IPS DF 4.7 (cell line): ENCODE measurements at regions not wholly inside any gene's neighbourhood (a gene's known extent, or its start where the extent isn't known, plus 50 kb on each side); places are given as distances from the start of the nearest gene placed in this dataset.
"Not testable (repeated sequence)": the region's sequence is repeated elsewhere in the genome, so short reads cannot be mapped to it uniquely, and the experiment has no call there.

Source experiments
- DNase-seq: peaks from one replicate; pipeline ENCODE4 v3.0.0-alpha.2; 2013; ENCODE audit warnings: low spot score; ENCODE audit errors: extremely low read depth

- no peak for DNase-seq
Observed at GRCh38 chr1:29550119-29550841, 314.0 kb downstream of the PTPRU start.

- DNase-seq, result not testable (repeated sequence)
Observed at GRCh38 chr1:29549728-29550118, 313.4 kb downstream of the PTPRU start.

GRCh38 chr1:29549001-29549400 lies 312.7 kb downstream of the PTPRU start:
- no peak for DNase-seq

- no peak for DNase-seq
Observed at GRCh38 chr1:29548091-29548490, 311.8 kb downstream of the PTPRU start.

- no peak for DNase-seq
Observed at GRCh38 chr1:29547300-29547699, 311.0 kb downstream of the PTPRU start.

GRCh38 chr1:29546496-29546895 lies 310.2 kb downstream of the PTPRU start:
- DNase-seq, result no peak

GRCh38 chr1:29544406-29544805 lies 308.1 kb downstream of the PTPRU start:
- no peak for DNase-seq

GRCh38 chr1:29543586-29543985 lies 307.3 kb downstream of the PTPRU start:
- DNase-seq, result no peak

GRCh38 chr1:29542548-29542947 lies 306.2 kb downstream of the PTPRU start:
- no peak for DNase-seq

GRCh38 chr1:29541631-29542030 lies 305.3 kb downstream of the PTPRU start:
- DNase-seq, result no peak

GRCh38 chr1:29540801-29541357 lies 304.6 kb downstream of the PTPRU start:
- no peak for DNase-seq

GRCh38 chr1:29539971-29540370 lies 303.6 kb downstream of the PTPRU start:
- DNase-seq, result no peak

GRCh38 chr1:29538586-29538985 lies 302.3 kb downstream of the PTPRU start:
- no peak for DNase-seq

- no peak for DNase-seq
Observed at GRCh38 chr1:29532751-29533150, 296.4 kb downstream of the PTPRU start.

GRCh38 chr1:29532285-29532684 lies 296.0 kb downstream of the PTPRU start:
- no peak for DNase-seq

- no peak for DNase-seq
Observed at GRCh38 chr1:29531596-29531995, 295.3 kb downstream of the PTPRU start.

- no peak for DNase-seq
Observed at GRCh38 chr1:29529677-29530278, 293.5 kb downstream of the PTPRU start.

GRCh38 chr1:29527314-29528004 lies 291.1 kb downstream of the PTPRU start:
- no peak for DNase-seq

- no peak for DNase-seq
Observed at GRCh38 chr1:29525941-29526340, 289.6 kb downstream of the PTPRU start.

GRCh38 chr1:29524285-29525065 lies 288.2 kb downstream of the PTPRU start:
- DNase-seq, result no peak

- no peak for DNase-seq
Observed at GRCh38 chr1:29523576-29523975, 287.3 kb downstream of the PTPRU start.

- no peak for DNase-seq
Observed at GRCh38 chr1:29523136-29523535, 286.8 kb downstream of the PTPRU start.
